ENCODE measurements at regions not wholly inside any gene's neighbourhood (a gene's known extent, or its start where the extent isn't known, plus 50 kb on each side); places are given as distances from the start of the nearest gene placed in this dataset.

DNA sequence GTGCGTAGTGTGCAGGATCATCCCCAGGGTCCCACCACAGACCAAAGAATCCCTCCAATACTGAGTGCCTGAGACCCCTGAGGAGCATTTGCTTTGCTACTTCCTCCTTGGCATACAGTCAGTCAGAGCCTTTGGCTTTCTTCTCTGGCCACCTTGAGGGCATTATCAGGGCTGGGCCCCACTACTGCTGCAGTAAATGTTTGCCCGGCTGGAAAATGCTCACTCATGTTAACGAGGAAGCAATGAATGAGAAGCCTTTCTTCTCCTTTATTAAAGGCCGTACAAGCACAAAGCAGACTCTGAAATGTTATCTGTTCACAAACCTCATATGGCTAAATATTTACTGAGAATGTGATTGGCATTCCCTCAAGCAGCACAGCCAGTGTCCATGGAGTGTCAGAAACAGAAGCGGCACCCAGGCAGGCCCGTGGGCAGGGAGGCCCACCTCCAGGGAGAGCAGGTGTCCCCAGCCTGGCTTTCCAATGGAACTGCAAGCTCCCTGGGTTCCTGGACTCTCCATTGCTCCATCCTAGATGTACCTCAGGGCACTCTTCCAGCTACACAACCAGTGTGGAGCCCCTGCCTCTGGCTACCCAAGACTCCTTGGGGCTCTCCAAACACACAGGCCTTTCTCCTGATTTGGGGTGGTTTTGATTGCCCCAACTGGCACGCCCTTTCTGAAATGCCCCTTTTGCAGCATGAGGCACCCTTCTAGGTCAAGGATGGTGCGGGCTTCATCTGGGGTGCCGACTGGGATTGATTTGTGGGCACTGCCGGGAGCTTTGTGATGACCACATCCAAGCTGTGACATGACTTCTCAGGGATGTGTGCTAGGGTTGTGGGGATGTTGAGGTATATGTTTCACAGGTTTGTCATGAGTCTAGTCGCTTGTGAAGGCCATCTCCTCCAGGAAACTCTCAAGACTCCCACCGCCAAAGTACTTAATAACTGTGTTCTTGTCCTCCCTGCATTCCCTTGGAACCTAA lies 195.6 kb downstream of the FAM43A start:
- TF ChIP-seq POLR2AphosphoS5 (IDR thresholded peaks at IDR 0.05; ENCODE audit: low read depth) = no peak
- TF ChIP-seq, protein P1, sequence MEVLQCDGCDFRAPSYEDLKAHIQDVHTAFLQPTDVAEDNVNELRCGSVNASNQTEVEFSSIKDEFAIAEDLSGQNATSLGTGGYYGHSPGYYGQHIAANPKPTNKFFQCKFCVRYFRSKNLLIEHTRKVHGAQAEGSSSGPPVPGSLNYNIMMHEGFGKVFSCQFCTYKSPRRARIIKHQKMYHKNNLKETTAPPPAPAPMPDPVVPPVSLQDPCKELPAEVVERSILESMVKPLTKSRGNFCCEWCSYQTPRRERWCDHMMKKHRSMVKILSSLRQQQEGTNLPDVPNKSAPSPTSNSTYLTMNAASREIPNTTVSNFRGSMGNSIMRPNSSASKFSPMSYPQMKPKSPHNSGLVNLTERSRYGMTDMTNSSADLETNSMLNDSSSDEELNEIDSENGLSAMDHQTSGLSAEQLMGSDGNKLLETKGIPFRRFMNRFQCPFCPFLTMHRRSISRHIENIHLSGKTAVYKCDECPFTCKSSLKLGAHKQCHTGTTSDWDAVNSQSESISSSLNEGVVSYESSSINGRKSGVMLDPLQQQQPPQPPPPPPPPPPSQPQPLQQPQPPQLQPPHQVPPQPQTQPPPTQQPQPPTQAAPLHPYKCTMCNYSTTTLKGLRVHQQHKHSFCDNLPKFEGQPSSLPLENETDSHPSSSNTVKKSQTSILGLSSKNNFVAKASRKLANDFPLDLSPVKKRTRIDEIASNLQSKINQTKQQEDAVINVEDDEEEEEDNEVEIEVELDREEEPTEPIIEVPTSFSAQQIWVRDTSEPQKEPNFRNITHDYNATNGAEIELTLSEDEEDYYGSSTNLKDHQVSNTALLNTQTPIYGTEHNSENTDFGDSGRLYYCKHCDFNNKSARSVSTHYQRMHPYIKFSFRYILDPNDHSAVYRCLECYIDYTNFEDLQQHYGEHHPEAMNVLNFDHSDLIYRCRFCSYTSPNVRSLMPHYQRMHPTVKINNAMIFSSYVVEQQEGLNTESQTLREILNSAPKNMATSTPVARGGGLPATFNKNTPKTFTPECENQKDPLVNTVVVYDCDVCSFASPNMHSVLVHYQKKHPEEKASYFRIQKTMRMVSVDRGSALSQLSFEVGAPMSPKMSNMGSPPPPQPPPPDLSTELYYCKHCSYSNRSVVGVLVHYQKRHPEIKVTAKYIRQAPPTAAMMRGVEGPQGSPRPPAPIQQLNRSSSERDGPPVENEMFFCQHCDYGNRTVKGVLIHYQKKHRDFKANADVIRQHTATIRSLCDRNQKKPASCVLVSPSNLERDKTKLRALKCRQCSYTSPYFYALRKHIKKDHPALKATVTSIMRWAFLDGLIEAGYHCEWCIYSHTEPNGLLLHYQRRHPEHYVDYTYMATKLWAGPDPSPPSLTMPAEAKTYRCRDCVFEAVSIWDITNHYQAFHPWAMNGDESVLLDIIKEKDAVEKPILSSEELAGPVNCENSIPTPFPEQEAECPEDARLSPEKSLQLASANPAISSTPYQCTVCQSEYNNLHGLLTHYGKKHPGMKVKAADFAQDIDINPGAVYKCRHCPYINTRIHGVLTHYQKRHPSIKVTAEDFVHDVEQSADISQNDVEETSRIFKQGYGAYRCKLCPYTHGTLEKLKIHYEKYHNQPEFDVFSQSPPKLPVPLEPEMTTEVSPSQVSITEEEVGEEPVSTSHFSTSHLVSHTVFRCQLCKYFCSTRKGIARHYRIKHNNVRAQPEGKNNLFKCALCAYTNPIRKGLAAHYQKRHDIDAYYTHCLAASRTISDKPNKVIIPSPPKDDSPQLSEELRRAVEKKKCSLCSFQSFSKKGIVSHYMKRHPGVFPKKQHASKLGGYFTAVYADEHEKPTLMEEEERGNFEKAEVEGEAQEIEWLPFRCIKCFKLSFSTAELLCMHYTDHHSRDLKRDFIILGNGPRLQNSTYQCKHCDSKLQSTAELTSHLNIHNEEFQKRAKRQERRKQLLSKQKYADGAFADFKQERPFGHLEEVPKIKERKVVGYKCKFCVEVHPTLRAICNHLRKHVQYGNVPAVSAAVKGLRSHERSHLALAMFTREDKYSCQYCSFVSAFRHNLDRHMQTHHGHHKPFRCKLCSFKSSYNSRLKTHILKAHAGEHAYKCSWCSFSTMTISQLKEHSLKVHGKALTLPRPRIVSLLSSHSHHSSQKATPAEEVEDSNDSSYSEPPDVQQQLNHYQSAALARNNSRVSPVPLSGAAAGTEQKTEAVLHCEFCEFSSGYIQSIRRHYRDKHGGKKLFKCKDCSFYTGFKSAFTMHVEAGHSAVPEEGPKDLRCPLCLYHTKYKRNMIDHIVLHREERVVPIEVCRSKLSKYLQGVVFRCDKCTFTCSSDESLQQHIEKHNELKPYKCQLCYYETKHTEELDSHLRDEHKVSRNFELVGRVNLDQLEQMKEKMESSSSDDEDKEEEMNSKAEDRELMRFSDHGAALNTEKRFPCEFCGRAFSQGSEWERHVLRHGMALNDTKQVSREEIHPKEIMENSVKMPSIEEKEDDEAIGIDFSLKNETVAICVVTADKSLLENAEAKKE (CRISPR knock-in tag; IDR thresholded peaks at IDR 0.05) = no peak
- TF ChIP-seq STAT1 (IDR thresholded peaks at IDR 0.05; ENCODE audit: unreplicated experiment) = no peak
- TF ChIP-seq EZH2 (IDR thresholded peaks at IDR 0.05; ENCODE audit: low read depth, unreplicated experiment) = no peak
- TF ChIP-seq CTCF (conservative IDR thresholded peaks at IDR 0.05; ENCODE audit: low read depth in 2 of 2) = no peak
- TF ChIP-seq, protein P2, sequence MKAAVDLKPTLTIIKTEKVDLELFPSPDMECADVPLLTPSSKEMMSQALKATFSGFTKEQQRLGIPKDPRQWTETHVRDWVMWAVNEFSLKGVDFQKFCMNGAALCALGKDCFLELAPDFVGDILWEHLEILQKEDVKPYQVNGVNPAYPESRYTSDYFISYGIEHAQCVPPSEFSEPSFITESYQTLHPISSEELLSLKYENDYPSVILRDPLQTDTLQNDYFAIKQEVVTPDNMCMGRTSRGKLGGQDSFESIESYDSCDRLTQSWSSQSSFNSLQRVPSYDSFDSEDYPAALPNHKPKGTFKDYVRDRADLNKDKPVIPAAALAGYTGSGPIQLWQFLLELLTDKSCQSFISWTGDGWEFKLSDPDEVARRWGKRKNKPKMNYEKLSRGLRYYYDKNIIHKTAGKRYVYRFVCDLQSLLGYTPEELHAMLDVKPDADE (IDR thresholded peaks at IDR 0.05) = no peak
- no peak for TF ChIP-seq NANOG (IDR thresholded peaks at IDR 0.05; ENCODE audit: borderline replicate concordance)
- TF ChIP-seq ZNF331 (CRISPR knock-in tag; IDR thresholded peaks at IDR 0.05; ENCODE audit: low read depth) = no peak
- no peak for TF ChIP-seq ZNF114 (CRISPR knock-in tag; IDR thresholded peaks at IDR 0.05)
- no peak for TF ChIP-seq REST (IDR thresholded peaks at IDR 0.05; ENCODE audit: unreplicated experiment)
- no peak for TF ChIP-seq EZH2phosphoT487 (IDR thresholded peaks at IDR 0.05; ENCODE audit: unreplicated experiment)
- no peak for TF ChIP-seq CREB1 (CRISPR knock-in tag; IDR thresholded peaks at IDR 0.05; ENCODE audit: low read depth)
- TF ChIP-seq JUNB (IDR thresholded peaks at IDR 0.05; ENCODE audit: unreplicated experiment) = no peak
- H2AFZ ChIP-seq = no peak overlapping the region
- Mint-ChIP-seq H3K4me1 (no peaks in the 10 kb centered on the region), H3K36me3 (ENCODE audit: low read depth) (no peaks in the 10 kb centered on the region), H3K4me3 (no peak overlapping the region), H3K27me3 (ENCODE audit: insufficient read depth, low read depth, poor library complexity) (peaks cover 4% of the 10 kb centered on the region), H3K9me3 (peaks cover 4% of the 10 kb centered on the region; the same call in 1 of the 3 replicates), H3K27ac (no peak overlapping the region)
- no peaks in the 10 kb centered on the region for H3K36me3 ChIP-seq (ENCODE audit: insufficient read depth)
- DNase-seq (ENCODE audit: low spot score) (no peak), ATAC-seq (no peak)
- H4K20me1 ChIP-seq (replicated peaks; ENCODE audit: insufficient read depth) = no peaks in the 10 kb centered on the region
- H3K4me3 ChIP-seq = no peak overlapping the region
- H3K79me2 ChIP-seq (replicated peaks; ENCODE audit: insufficient read depth) = no peaks in the 10 kb centered on the region
- H3K27me3 ChIP-seq (ENCODE audit: insufficient read depth) = no peaks in the 10 kb centered on the region
- H3K4me2 ChIP-seq = no peak overlapping the region
- no peaks in the 10 kb centered on the region for H3F3A ChIP-seq (replicated peaks; ENCODE audit: low read depth)
- H3K27ac ChIP-seq (ENCODE audit: low read depth) = no peak overlapping the region
- H3K4me1 ChIP-seq (ENCODE audit: insufficient read depth) = no peaks in the 10 kb centered on the region
- no peaks in the 10 kb centered on the region for H3K9me2 ChIP-seq (ENCODE audit: insufficient read depth)

Measured in GM23338 (cell line).